HepG2 (cell line): ENCODE measurements at regions not wholly inside any gene's neighbourhood (a gene's known extent, or its start where the extent isn't known, plus 50 kb on each side); places are given as distances from the start of the nearest gene placed in this dataset.

Experiments
- ATAC-seq: fragments of 200-7000 bp; cut with Tn5 transposase; 3 replicates; pipeline ENCODE4 v1.9.1; 2020; ENCODE audit warnings: mild to moderate bottlenecking, moderate library complexity
- BruUV-seq: library from RNA; stranded (reverse); fragments of 400-500 nt; replicated peaks from 2 replicates; lab custom pipeline; 2021; lab: Mats Ljungman, UMichigan
- CTCF ChIA-PET: fragments of 300-600 bp; formaldehyde crosslinking; extraction: SDS; loops from one replicate; lab custom pipeline; 2021; ENCODE audit warnings: low total read pairs, inconsistent platforms, low intra/inter-chr PET ratio; lab: Yijun Ruan, JAX
- POLR2A ChIA-PET: fragments of 350-600 bp; sonication (Branson Sonifier 250); formaldehyde crosslinking; loops from one replicate; lab custom pipeline; 2020; ENCODE audit warnings: antibody characterized with exemption, inconsistent platforms; lab: Yijun Ruan, JAX
- DNase-seq: peaks from one replicate; pipeline ENCODE4 v3.0.0-alpha.2; 2015; ENCODE audit warnings: low spot score
- FAIRE-seq: peaks from 3 replicates; lab custom pipeline; 2011; peaks lifted over from hg19 to GRCh38; lab: Jason Lieb, UNC
- H2AFZ ChIP-seq: one replicate; pipeline ENCODE4 v1.6.1; 2011; ENCODE audit warnings: low read length, inconsistent platforms
- H3K27ac ChIP-seq: fragments of 300-600 bp; 3 replicates; pipeline ENCODE4 v1.8.0; 2011; ENCODE audit warnings: mixed run types, mild to moderate bottlenecking, mixed read lengths, low read length, inconsistent platforms; ENCODE audit not compliant: insufficient read depth; ENCODE audit errors: extremely low read length
- H3K27me3 ChIP-seq, 2 experiments: fragments of 200-600 bp in 1 of 2; 2 replicates in 1 of 2; 3 replicates in 1 of 2; pipeline versions ENCODE4 v1.6.0 to v1.8.0; 2011; ENCODE audit warnings: low read length in 2 of 2, mild to moderate bottlenecking in 2 of 2, moderate library complexity in 2 of 2, inconsistent platforms in 1 of 2; ENCODE audit not compliant: insufficient read depth in 2 of 2, control insufficient read depth in 1 of 2
- H3K36me3 ChIP-seq, 2 experiments: fragments of 200-600 bp in 1 of 2; replicated peaks in 1 of 2; 2 replicates in 1 of 2; 3 replicates in 1 of 2; pipeline versions ENCODE4 v1.5.1 to v1.8.0; 2011; ENCODE audit warnings: low read length in 2 of 2, inconsistent platforms in 1 of 2; ENCODE audit not compliant: insufficient read depth in 2 of 2, control insufficient read depth in 1 of 2
- H3K4me1 ChIP-seq: 2 replicates; pipeline ENCODE4 v1.5.1; 2012; ENCODE audit warnings: low read length, inconsistent platforms; ENCODE audit not compliant: insufficient read depth
- H3K4me2 ChIP-seq: 2 replicates; pipeline ENCODE4 v1.6.0; 2011; ENCODE audit warnings: low read depth, low read length, inconsistent platforms
- H3K4me3 ChIP-seq, 3 experiments: fragments of 200-600 bp in 1 of 3; sonication (generic), shearing (Covaris generic) in 1 of 3; replicated peaks in 1 of 3; 2 replicates each; pipeline ENCODE4 v1.5.1; 2011 to 2016; ENCODE audit warnings: low read length in 3 of 3, inconsistent platforms in 2 of 3, low read depth in 2 of 3, mild to moderate bottlenecking in 2 of 3, control low read depth in 1 of 3, mixed read lengths in 1 of 3; ENCODE audit not compliant: insufficient read depth in 1 of 3
- H3K79me2 ChIP-seq: one replicate; pipeline ENCODE4 v1.6.1; 2011; ENCODE audit warnings: low read length, inconsistent platforms; ENCODE audit not compliant: insufficient read depth
- H3K9ac ChIP-seq: 2 replicates; pipeline ENCODE4 v1.6.0; 2011; ENCODE audit warnings: mild to moderate bottlenecking, low read depth, low read length, inconsistent platforms; ENCODE audit not compliant: insufficient read depth
- H3K9me3 ChIP-seq: 2 replicates; pipeline ENCODE4 v1.5.1; 2012; ENCODE audit warnings: mild to moderate bottlenecking, low read length
- H4K20me1 ChIP-seq: 2 replicates; pipeline ENCODE4 v1.6.0; 2011; ENCODE audit warnings: inconsistent platforms, mild to moderate bottlenecking, low read length, moderate library complexity; ENCODE audit not compliant: insufficient read depth
- ATF7 ChIP-seq, 2 experiments: fragments of 450-650 bp in 1 of 2; sonication (generic) in 1 of 2; formaldehyde crosslinking in 1 of 2; IDR thresholded peaks; 2 replicates each; pipeline versions ENCODE4 v1.4.0 to v1.6.1; 2016 to 2020; ENCODE audit warnings: antibody characterized with exemption in 1 of 2, mild to moderate bottlenecking in 1 of 2, missing genetic modification reagents in 1 of 2
- HNRNPLL ChIP-seq: fragments of 200-400 bp; formaldehyde crosslinking; IDR thresholded peaks from 2 replicates; pipeline ENCODE4 v1.6.1; 2017; ENCODE audit warnings: mild to moderate bottlenecking, low read depth, low read length; ENCODE audit not compliant: poor library complexity, severe bottlenecking
- IKZF1 ChIP-seq: fragments of 450-650 bp; IDR thresholded peaks from 2 replicates; pipeline ENCODE4 v1.7.1; 2016
- MTA1 ChIP-seq: sonication (generic); formaldehyde crosslinking; IDR thresholded peaks from 2 replicates; pipeline ENCODE4 v1.4.0; 2020; ENCODE audit warnings: missing genetic modification reagents, mild to moderate bottlenecking, borderline replicate concordance
- MYNN ChIP-seq: sonication (generic); formaldehyde crosslinking; IDR thresholded peaks from 2 replicates; pipeline ENCODE4 v1.4.0; 2020; ENCODE audit warnings: mild to moderate bottlenecking, low read depth, missing genetic modification reagents
- SPEN ChIP-seq: sonication (generic); formaldehyde crosslinking; IDR thresholded peaks from 2 replicates; pipeline ENCODE4 v1.5.1; 2020; ENCODE audit warnings: low read depth, mild to moderate bottlenecking, missing genetic modification reagents
- TAF1 ChIP-seq: sonication (generic); formaldehyde crosslinking; IDR thresholded peaks from 2 replicates; pipeline ENCODE4 v1.4.0; 2020; ENCODE audit warnings: missing genetic modification reagents
- ZBTB42 ChIP-seq: sonication (generic); formaldehyde crosslinking; IDR thresholded peaks from 2 replicates; pipeline ENCODE4 v1.5.0; 2020; ENCODE audit warnings: mild to moderate bottlenecking, missing genetic modification reagents
- ZFYVE20 ChIP-seq: sonication (generic); formaldehyde crosslinking; IDR thresholded peaks from 2 replicates; pipeline ENCODE4 v1.8.0; 2023; ENCODE audit warnings: low read depth, mild to moderate bottlenecking, moderate library complexity, missing genetic modification reagents, borderline replicate concordance
- ZNF382 ChIP-seq: sonication (generic); formaldehyde crosslinking; IDR thresholded peaks from 2 replicates; pipeline ENCODE4 v1.5.0; 2020; ENCODE audit warnings: missing genetic modification reagents, mild to moderate bottlenecking, borderline replicate concordance
- ZNF780A ChIP-seq: sonication (generic); formaldehyde crosslinking; IDR thresholded peaks from 2 replicates; pipeline ENCODE4 v1.8.0; 2022; ENCODE audit warnings: mild to moderate bottlenecking, missing genetic modification reagents, moderate library complexity
- in situ Hi-C: cut with HindIII; loops from 2 replicates; pipeline ENCODE4 v1.10.0; 2017; ENCODE audit warnings: low pct_unique_long_range_greater_than_20kb; ENCODE audit not compliant: extremely low pct_ligation_motif_present
- intact Hi-C: fragments of 100-400 bp; cut with micrococcal nuclease; formaldehyde crosslinking; loops from one replicate; pipeline ENCODE4 v1.10.0; 2022; ENCODE audit not compliant: unreplicated experiment
- TF ChIP-seq, protein P1 (sequence below): IDR thresholded peaks from 2 replicates; pipeline ENCODE4 v1.6.1; 2016; ENCODE audit warnings: low read depth, borderline replicate concordance
- TF ChIP-seq, protein P2 (sequence below): sonication (generic); formaldehyde crosslinking; IDR thresholded peaks from 2 replicates; pipeline ENCODE4 v1.4.0; 2020; ENCODE audit warnings: missing genetic modification reagents
- TF ChIP-seq, protein P3 (sequence below): sonication (generic); formaldehyde crosslinking; IDR thresholded peaks from 2 replicates; pipeline ENCODE4 v1.8.0; 2022; ENCODE audit warnings: mild to moderate bottlenecking, missing genetic modification reagents; ENCODE audit not compliant: insufficient replicate concordance
- TF ChIP-seq, protein P4 (sequence below): sonication (generic); formaldehyde crosslinking; IDR thresholded peaks from 2 replicates; pipeline ENCODE4 v1.4.0; 2020; ENCODE audit warnings: missing genetic modification reagents, mild to moderate bottlenecking, borderline replicate concordance
- TF ChIP-seq, protein P5 (sequence below): sonication (generic); formaldehyde crosslinking; IDR thresholded peaks from 2 replicates; pipeline ENCODE4 v1.4.0; 2020; ENCODE audit warnings: mild to moderate bottlenecking, missing genetic modification reagents

DNA sequence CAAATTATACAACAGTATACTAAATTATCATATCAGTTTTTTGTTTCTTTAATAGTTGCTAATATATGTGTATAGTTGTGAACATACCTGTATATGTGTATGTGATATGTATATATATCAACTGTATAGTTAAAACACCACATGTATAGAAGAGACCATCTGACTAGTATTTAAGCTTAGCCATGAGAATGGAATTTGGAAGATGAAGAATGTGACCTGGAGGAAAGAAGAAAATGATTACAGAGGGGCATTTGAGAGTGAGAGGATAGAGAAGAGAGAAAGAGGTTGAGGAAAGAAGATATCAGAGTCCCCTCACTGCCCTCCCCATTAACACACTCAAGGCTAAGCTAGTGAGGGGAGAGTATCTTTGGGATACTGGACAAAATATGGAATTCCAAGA is 335.9 kb downstream of the BCKDHB start (continued):
- TF ChIP-seq TAF1 (CRISPR knock-in tag): no peak
- TF ChIP-seq ZBTB42 (CRISPR knock-in tag): no peak
- TF ChIP-seq ZNF382 (CRISPR knock-in tag): no peak
- no peak for TF ChIP-seq MTA1 (CRISPR knock-in tag)
- TF ChIP-seq, all 625 proteins: peak for 0

DNA sequence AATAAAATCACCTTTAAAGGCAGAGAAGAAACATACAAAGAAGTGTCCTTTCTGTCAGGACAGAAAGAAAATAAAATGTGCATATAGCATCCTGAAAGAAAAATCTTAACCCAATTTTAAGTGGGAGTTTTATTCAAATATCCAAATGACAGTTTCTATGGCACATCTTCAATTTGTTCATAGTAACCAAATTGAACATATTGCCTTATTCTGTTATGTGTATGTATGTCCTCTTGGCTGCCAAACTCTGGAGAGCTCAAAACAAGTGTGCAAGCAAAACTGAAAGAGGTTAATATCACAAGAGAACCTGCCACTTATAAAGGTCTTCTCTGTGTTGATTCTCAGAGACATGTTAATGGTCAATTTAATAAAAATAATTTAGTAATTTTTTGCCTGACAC is 334.7 kb downstream of the BCKDHB start:
- H4K20me1 ChIP-seq: no peaks in the 10 kb centered on the region
- no peak for DNase-seq
- FAIRE-seq: no peak
- H2AFZ ChIP-seq: no peak overlapping the region
- CTCF ChIA-PET: no interaction called here
- H3K27me3 ChIP-seq: no peaks in the 10 kb centered on the region
- POLR2A ChIA-PET: no interaction called here
- BruUV-seq: no TSS peak
- no peak overlapping the region for H3K27ac ChIP-seq
- peaks cover 9% of the 10 kb centered on the region; the same call in 1 of the 2 replicates for H3K4me1 ChIP-seq
- H3K36me3 ChIP-seq: no peaks in the 10 kb centered on the region
- 0 out of 2 replicates have a peak, but pooled peaks cover 4% of the 10 kb centered on the region for H3K9me3 ChIP-seq
- no peak for ATAC-seq
- no peaks in the 10 kb centered on the region for H3K79me2 ChIP-seq
- no peak overlapping the region for H3K4me2 ChIP-seq
- H3K4me3 ChIP-seq: no peak overlapping the region
- H3K9ac ChIP-seq: no peak overlapping the region
- intact Hi-C loops: no loop called here
- in situ Hi-C loops: no loop called here
- TF ChIP-seq, protein P1, sequence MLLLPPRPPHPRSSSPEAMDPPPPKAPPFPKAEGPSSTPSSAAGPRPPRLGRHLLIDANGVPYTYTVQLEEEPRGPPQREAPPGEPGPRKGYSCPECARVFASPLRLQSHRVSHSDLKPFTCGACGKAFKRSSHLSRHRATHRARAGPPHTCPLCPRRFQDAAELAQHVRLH (CRISPR knock-in tag): no peak
- TF ChIP-seq ATF7 (IDR thresholded peaks at IDR 0.05) (no peak), ATF7 (CRISPR knock-in tag; IDR thresholded peaks at IDR 0.05) (no peak), IKZF1 (no peak), HNRNPLL (no peak), SPEN (CRISPR knock-in tag) (no peak), ZNF780A (CRISPR knock-in tag) (no peak), ZFYVE20 (CRISPR knock-in tag) (no peak), MYNN (no peak)
- TF ChIP-seq, protein P2, sequence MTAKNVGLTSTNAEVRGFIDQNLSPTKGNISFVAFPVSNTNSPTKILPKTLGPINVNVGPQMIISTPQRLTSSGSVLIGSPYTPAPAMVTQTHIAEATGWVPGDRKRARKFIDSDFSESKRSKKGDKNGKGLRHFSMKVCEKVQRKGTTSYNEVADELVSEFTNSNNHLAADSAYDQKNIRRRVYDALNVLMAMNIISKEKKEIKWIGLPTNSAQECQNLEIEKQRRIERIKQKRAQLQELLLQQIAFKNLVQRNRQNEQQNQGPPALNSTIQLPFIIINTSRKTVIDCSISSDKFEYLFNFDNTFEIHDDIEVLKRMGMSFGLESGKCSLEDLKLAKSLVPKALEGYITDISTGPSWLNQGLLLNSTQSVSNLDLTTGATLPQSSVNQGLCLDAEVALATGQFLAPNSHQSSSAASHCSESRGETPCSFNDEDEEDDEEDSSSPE (CRISPR knock-in tag): no peak
- TF ChIP-seq, protein P3, sequence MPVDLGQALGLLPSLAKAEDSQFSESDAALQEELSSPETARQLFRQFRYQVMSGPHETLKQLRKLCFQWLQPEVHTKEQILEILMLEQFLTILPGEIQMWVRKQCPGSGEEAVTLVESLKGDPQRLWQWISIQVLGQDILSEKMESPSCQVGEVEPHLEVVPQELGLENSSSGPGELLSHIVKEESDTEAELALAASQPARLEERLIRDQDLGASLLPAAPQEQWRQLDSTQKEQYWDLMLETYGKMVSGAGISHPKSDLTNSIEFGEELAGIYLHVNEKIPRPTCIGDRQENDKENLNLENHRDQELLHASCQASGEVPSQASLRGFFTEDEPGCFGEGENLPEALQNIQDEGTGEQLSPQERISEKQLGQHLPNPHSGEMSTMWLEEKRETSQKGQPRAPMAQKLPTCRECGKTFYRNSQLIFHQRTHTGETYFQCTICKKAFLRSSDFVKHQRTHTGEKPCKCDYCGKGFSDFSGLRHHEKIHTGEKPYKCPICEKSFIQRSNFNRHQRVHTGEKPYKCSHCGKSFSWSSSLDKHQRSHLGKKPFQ (CRISPR knock-in tag): no peak
- TF ChIP-seq, protein P4, sequence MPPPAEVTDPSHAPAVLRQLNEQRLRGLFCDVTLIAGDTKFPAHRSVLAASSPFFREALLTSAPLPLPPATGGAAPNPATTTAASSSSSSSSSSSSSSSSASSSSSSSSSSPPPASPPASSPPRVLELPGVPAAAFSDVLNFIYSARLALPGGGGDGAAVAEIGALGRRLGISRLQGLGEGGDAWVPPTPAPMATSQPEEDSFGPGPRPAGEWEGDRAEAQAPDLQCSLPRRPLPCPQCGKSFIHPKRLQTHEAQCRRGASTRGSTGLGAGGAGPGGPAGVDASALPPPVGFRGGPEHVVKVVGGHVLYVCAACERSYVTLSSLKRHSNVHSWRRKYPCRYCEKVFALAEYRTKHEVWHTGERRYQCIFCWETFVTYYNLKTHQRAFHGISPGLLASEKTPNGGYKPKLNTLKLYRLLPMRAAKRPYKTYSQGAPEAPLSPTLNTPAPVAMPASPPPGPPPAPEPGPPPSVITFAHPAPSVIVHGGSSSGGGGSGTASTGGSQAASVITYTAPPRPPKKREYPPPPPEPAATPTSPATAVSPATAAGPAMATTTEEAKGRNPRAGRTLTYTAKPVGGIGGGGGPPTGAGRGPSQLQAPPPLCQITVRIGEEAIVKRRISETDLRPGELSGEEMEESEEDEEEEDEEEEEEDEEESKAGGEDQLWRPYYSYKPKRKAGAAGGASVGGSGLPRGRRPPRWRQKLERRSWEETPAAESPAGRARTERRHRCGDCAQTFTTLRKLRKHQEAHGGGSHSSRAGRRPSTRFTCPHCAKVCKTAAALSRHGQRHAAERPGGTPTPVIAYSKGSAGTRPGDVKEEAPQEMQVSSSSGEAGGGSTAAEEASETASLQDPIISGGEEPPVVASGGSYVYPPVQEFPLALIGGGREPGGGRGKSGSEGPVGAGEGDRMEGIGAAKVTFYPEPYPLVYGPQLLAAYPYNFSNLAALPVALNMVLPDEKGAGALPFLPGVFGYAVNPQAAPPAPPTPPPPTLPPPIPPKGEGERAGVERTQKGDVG (CRISPR knock-in tag): no peak
- TF ChIP-seq, protein P5, sequence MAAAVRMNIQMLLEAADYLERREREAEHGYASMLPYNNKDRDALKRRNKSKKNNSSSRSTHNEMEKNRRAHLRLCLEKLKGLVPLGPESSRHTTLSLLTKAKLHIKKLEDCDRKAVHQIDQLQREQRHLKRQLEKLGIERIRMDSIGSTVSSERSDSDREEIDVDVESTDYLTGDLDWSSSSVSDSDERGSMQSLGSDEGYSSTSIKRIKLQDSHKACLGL (CRISPR knock-in tag): no peak
